Heart left ventricle (tissue), 16 donors: ENCODE measurements at regions not wholly inside any gene's neighbourhood (a gene's known extent, or its start where the extent isn't known, plus 50 kb on each side); places are given as distances from the start of the nearest gene placed in this dataset.

Source experiments
- ATAC-seq, 4 donors: fragments of 200-7000 bp; cut with Tn5 transposase; one replicate each; pipeline ENCODE4 v1.9.1; 2020 to 2022; ENCODE audit warnings: moderate library complexity in 4 of 4, mild to moderate bottlenecking in 3 of 4, moderate number of reproducible peaks in 1 of 4
- DNase-seq, 5 donors: peaks; one replicate each; pipeline ENCODE4 v3.0.0-alpha.2; 2020
- H3K27ac ChIP-seq, 12 donors: fragments of 200-600 bp; sonication (generic) in 4 of 12; one replicate each; pipeline versions ENCODE4 v1.5.0 to v1.8.0; 2016 to 2022; ENCODE audit warnings: mild to moderate bottlenecking in 2 of 12
- H3K27me3 ChIP-seq, 9 donors: fragments of 200-600 bp; sonication (generic) in 2 of 9; one replicate each; pipeline versions ENCODE4 v1.5.1 to v1.8.0; 2016 to 2022; ENCODE audit warnings: mild to moderate bottlenecking in 3 of 9
- H3K36me3 ChIP-seq, 9 donors: fragments of 200-600 bp; sonication (generic) in 2 of 9; one replicate each; pipeline versions ENCODE4 v1.5.0 to v1.8.0; 2018 to 2022; ENCODE audit warnings: mild to moderate bottlenecking in 2 of 9
- H3K4me1 ChIP-seq, 12 donors: fragments of 200-600 bp; sonication (generic) in 4 of 12; one replicate each; pipeline versions ENCODE4 v1.5.0 to v1.8.0; 2016 to 2022; ENCODE audit warnings: mild to moderate bottlenecking in 3 of 12
- H3K4me3 ChIP-seq, 12 donors: fragments of 200-600 bp; sonication (generic) in 4 of 12; one replicate each; pipeline versions ENCODE4 v1.5.0 to v1.8.0; 2017 to 2022; ENCODE audit warnings: mild to moderate bottlenecking in 9 of 12, moderate library complexity in 4 of 12
- H3K9me3 ChIP-seq, 12 donors: fragments of 200-600 bp; sonication (generic) in 4 of 12; one replicate each; pipeline versions ENCODE4 v1.5.0 to v1.8.0; 2016 to 2022; ENCODE audit warnings: mild to moderate bottlenecking in 1 of 12
- CTCF ChIP-seq, 12 donors: fragments of 200-600 bp; sonication (generic) in 4 of 12; IDR thresholded peaks; one replicate each; pipeline versions ENCODE4 v1.5.0 to v1.8.0; 2018 to 2022; ENCODE audit warnings: antibody characterized with exemption in 12 of 12, mild to moderate bottlenecking in 5 of 12
- POLR2A ChIP-seq, 2 donors: fragments of 450-650 bp; IDR thresholded peaks; one replicate each; pipeline ENCODE4 v1.6.1; 2017; ENCODE audit warnings: antibody characterized with exemption in 2 of 2, mild to moderate bottlenecking in 2 of 2, moderate library complexity in 2 of 2
- WGBS, 4 donors: extraction: QIAGEN DNeasy Blood & Tissue Kit in 2 of 4; methylation state at CpG; one replicate each; pipeline versions ENCODE4 v1.1.5 to v1.1.7; 2013 to 2018; 5-methylcytosine and 5-hydroxymethylcytosine counted together
- intact Hi-C, 10 donors: fragments of 100-400 bp; cut with DNase I; formaldehyde crosslinking; loops; one replicate each; pipeline versions ENCODE4 v1.11.1 to v1.14.2; 2022
- donor health status: ischemic (EF 13 %, LVEDD 7.1; RV severe dilation, severe dysfunction).
- donor health status: healthy with polysubstance abuse.
- donor health status: DM: no; HTN: yes; CAD: no.
- donor health status: DM: no; HTN: no; CAD: no.
- donor health status: ischemic (EF 25% LVEDD 6.9; RV normal size, moderate dysfunction).
- donor health status: ischemic (EF 25% LVEDD 5.7; RV mildly dilated, moderate dysfunction).
- donor health status: healthy.
- donor health status: DM: yes; HTN: yes; CAD: no.
- donor health status: ischemic (EF 35%, LVEDD 5.7; RV mildly dilated, moderate dysfunction).
- donor health status: nonischemic (EF 11% LVEDD 7.7; RV severe dilation, severe dysfunction).
- donor health status: DM: yes; HTN: yes; CAD: no.
- donor health status: PGD.
- donor health status: ischemic (EF 29% LVEDD 5.4; RV normal size, mild dysfunction).
- donor health status: nonischemic (EF 23%, LVEDD 6.1; RV moderate dilation, normal function).

- H3K4me1 ChIP-seq: no peaks in the 10 kb centered on the region
- TF ChIP-seq POLR2A (IDR thresholded peaks at IDR 0.05): no peak
- TF ChIP-seq CTCF (IDR thresholded peaks at IDR 0.05): no peak
- intact Hi-C loops: no loop called here
Observed at GRCh38 chr1:230542054-230542453, 100.2 kb upstream of the COG2 start.

DNA sequence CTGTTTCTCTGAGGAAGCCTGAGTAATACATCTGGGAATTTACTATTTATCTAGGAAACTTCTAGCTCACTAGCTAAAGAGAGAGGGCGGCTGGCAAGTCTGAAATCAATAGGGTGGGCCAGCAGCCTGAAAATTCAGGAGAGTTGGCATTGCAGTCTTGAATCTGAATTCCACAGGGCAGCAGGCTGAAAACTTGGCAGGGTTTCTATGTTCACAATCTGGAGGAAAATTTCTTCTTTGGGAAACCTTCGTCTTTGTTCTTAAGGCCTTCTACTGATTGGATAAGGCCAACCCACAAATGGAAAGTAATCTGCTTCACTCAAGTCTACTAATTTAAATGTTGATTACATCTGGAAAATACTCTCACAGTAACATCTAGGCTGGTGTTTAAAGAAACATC lies 101.0 kb upstream of the COG2 start:
- intact Hi-C loops: no loop called here
- Histone ChIP-seq H3K4me3 (no peak overlapping the region), H3K27me3 (no peaks in the 10 kb centered on the region), H3K9me3 (no peaks in the 10 kb centered on the region), H3K4me1 (no peaks in the 10 kb centered on the region), H3K27ac (no peak overlapping the region), H3K36me3 (no peaks in the 10 kb centered on the region)
- DNase-seq (no peak), ATAC-seq (no peak)
- no peak for TF ChIP-seq POLR2A (IDR thresholded peaks at IDR 0.05)
- TF ChIP-seq CTCF (IDR thresholded peaks at IDR 0.05): no peak
- 64 to 78% (median 72%) methylated on average over 2 of the region's 2 CpGs for WGBS, 4 donors

More at GRCh38 chr1:230542054-230542453, 100.2 kb upstream of the COG2 start:
- no peaks in the 10 kb centered on the region for H3K36me3 ChIP-seq
- no peaks in the 10 kb centered on the region for H3K9me3 ChIP-seq
- DNase-seq (no peak), ATAC-seq (no peak)
- no peak overlapping the region for H3K27ac ChIP-seq
- H3K27me3 ChIP-seq: no peaks in the 10 kb centered on the region
- no peak overlapping the region for H3K4me3 ChIP-seq

DNA sequence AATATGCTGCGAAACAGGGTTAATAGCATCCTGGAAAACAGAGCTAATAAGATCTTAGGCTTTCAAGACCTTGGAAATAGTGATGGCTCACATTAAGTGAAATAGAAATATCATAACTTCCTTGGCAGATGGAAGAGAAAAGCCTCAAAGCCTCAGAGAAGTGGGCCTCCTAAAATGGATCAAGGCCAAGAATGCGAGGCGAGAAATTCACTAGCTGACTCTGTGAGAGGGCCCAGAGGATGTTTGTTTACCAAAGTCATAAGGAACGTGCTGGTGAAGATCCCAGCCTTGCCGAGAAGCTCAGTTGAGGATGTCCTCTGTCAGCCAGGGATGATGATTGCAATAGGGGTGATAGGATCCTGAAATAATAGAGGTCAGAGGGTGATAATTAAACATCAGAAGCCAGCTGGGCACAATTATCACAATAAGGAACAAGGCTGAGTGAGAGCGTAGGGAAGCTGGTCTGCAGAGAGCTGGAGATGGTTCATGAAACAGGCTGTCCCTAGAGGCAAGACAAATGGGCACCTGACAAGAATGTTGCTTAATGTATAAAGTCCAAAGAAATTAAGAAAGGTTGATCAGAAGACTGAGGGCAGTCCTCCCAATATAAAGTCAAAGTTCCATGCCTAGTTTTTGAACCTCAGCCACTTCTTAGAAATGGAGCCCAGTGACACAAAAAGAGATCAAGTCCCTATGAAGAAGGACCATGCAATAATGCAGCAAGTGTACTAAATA lies 101.7 kb upstream of the COG2 start:
- ATAC-seq: no peak
- H3K4me3 ChIP-seq: no peak overlapping the region
- TF ChIP-seq POLR2A (IDR thresholded peaks at IDR 0.05) (no peak), CTCF (IDR thresholded peaks at IDR 0.05) (no peak)

DNA sequence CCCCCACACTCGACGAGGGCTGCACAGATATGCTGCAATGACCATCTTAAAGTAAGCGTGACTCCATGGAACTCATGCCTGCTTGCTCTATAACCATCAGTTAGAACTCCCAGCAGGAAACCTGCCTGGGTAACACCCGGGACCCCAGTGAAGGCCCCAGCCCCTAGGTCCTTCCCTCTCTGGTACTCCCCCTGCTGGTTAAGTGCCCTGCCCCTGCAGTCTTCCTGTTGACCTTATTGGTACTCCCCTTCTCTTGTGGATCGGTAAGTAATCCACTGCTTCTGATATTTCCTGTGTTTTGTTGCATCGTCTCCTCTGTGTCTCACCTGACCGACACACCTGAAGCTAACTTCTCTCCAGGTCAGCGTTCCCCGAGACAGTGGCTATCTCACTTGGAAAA lies 104.8 kb upstream of the COG2 start:
- Histone ChIP-seq H3K4me1 (no peaks in the 10 kb centered on the region), H3K36me3 (no peaks in the 10 kb centered on the region), H3K27ac (no peak overlapping the region), H3K4me3 (no peak overlapping the region), H3K27me3 (no peaks in the 10 kb centered on the region), H3K9me3 (peaks cover 0 to 20% (median 7%) of the 10 kb centered on the region in 12 donors)
- DNase-seq (no peak), ATAC-seq (no peak)
- WGBS, 4 donors: 60 to 70% (median 67%) methylated on average over 9 of the region's 9 CpGs
- TF ChIP-seq CTCF (IDR thresholded peaks at IDR 0.05) (no peak), POLR2A (IDR thresholded peaks at IDR 0.05) (no peak)
- intact Hi-C loops: no loop called here

More for the DNA sequence above, 101.7 kb upstream of the COG2 start:
- no peak overlapping the region for H3K27ac ChIP-seq
- no peaks in the 10 kb centered on the region for H3K36me3 ChIP-seq
- H3K4me1 ChIP-seq: no peaks in the 10 kb centered on the region
- 58 to 64% (median 62%) methylated on average over 6 of the region's 6 CpGs for WGBS, 4 donors
- peaks cover 0 to 2% (median 0%) of the 10 kb centered on the region in 12 donors for H3K9me3 ChIP-seq
- intact Hi-C loops: no loop called here
- no peak for DNase-seq
- no peaks in the 10 kb centered on the region for H3K27me3 ChIP-seq
